ENCODE measurements at regions not wholly inside any gene's neighbourhood (a gene's known extent, or its start where the extent isn't known, plus 50 kb on each side); places are given as distances from the start of the nearest gene placed in this dataset.

GRCh38 chr9:105114964-105115728 lies 129.3 kb upstream of the SLC44A1 start:
- DNase-seq (peak in 1 of 2 donors; percentile 17), ATAC-seq (peak in 7 of 8 donors; percentile 30 to 76 (median 61))
- Histone ChIP-seq H3K4me3 (no peak overlapping the region), H3K27ac (peak overlapping the region in 1 of 10 donors; percentile 46), H3K9me3 (no peaks in the 10 kb centered on the region), H3K27me3 (no peaks in the 10 kb centered on the region), H3K4me1 (peaks cover 0 to 19% (median 0%) of the 10 kb centered on the region in 9 donors), H3K36me3 (no peaks in the 10 kb centered on the region)
- intact Hi-C loops (cut with DNase I) = loop anchor here in 1 of 10 donors (5.0 kb wide), 1 partner anchor 907 kb away; no protein-coding TSS in a partner anchor
- 75 to 80% methylated on average over 11 of the region's 11 CpGs for whole genome bisulfite sequencing, 2 donors
- TF ChIP-seq CTCF (IDR thresholded peaks at IDR 0.05) = no peak

- H3K9me3 ChIP-seq = no peaks in the 10 kb centered on the region
- H3K4me3 ChIP-seq = no peak overlapping the region
- intact Hi-C loops (cut with DNase I) = loop anchor here in 1 of 10 donors (5.0 kb wide), 1 partner anchor 906 kb away; no protein-coding TSS in a partner anchor
- peak overlapping the region in 1 of 10 donors; percentile 46 for H3K27ac ChIP-seq
- no peaks in the 10 kb centered on the region for H3K27me3 ChIP-seq
- peaks cover 0 to 19% (median 0%) of the 10 kb centered on the region in 9 donors for H3K4me1 ChIP-seq
- WGBS, 2 donors = 88 to 91% methylated on average over 9 of the region's 9 CpGs
- no peak for TF ChIP-seq CTCF (IDR thresholded peaks at IDR 0.05)
- ATAC-seq = no peak
- H3K36me3 ChIP-seq = no peaks in the 10 kb centered on the region
- DNase-seq = no peak
These were observed 128.2 kb upstream of the SLC44A1 start for GRCh38 chr9:105116052-105116868.

GRCh38 chr9:105117234-105117633 lies 127.2 kb upstream of the SLC44A1 start:
- Histone ChIP-seq H3K4me1 (peaks cover 0 to 19% (median 0%) of the 10 kb centered on the region in 9 donors), H3K27ac (no peak overlapping the region)

More at GRCh38 chr9:105117234-105117633, 127.2 kb upstream of the SLC44A1 start:
- no peak for TF ChIP-seq CTCF (IDR thresholded peaks at IDR 0.05)
- H3K9me3 ChIP-seq = no peaks in the 10 kb centered on the region
- ATAC-seq (no peak), DNase-seq (no peak)
- intact Hi-C loops (cut with DNase I) = loop anchor here in 1 of 10 donors (5.0 kb wide), 1 partner anchor 905 kb away; no protein-coding TSS in a partner anchor
- H3K4me3 ChIP-seq = no peak overlapping the region
- H3K36me3 ChIP-seq = no peaks in the 10 kb centered on the region
- no peaks in the 10 kb centered on the region for H3K27me3 ChIP-seq
- 53 to 67% methylated on average over 2 of the region's 2 CpGs for WGBS, 2 donors
